Endothelial cell (in vitro differentiated cells): ENCODE measurements at regions not wholly inside any gene's neighbourhood (a gene's known extent, or its start where the extent isn't known, plus 50 kb on each side); places are given as distances from the start of the nearest gene placed in this dataset.

Experiments
- DNase-seq: peaks from one replicate; pipeline ENCODE4 v3.0.0; 2021; ENCODE audit warnings: low spot score
- H3K27ac Mint-ChIP-seq: one replicate; pipeline ENCODE4 v1.8.0; 2021; ENCODE audit warnings: mixed read lengths, inconsistent platforms; ENCODE audit not compliant: unreplicated experiment
- H3K27me3 Mint-ChIP-seq: one replicate; pipeline ENCODE4 v1.8.0; 2021; ENCODE audit warnings: mild to moderate bottlenecking, moderate library complexity, mixed read lengths, inconsistent platforms; ENCODE audit not compliant: unreplicated experiment
- H3K36me3 Mint-ChIP-seq: one replicate; pipeline ENCODE4 v1.8.0; 2021; ENCODE audit warnings: mild to moderate bottlenecking, low read depth, mixed read lengths, inconsistent platforms; ENCODE audit not compliant: unreplicated experiment
- H3K4me1 Mint-ChIP-seq: one replicate; pipeline ENCODE4 v1.8.0; 2021; ENCODE audit warnings: mild to moderate bottlenecking, mixed read lengths, inconsistent platforms; ENCODE audit not compliant: unreplicated experiment
- H3K4me3 Mint-ChIP-seq: one replicate; pipeline ENCODE4 v1.8.0; 2021; ENCODE audit warnings: mild to moderate bottlenecking, mixed read lengths, inconsistent platforms; ENCODE audit not compliant: unreplicated experiment
- H3K9me3 Mint-ChIP-seq: one replicate; pipeline ENCODE4 v1.8.0; 2021; ENCODE audit warnings: mixed read lengths, inconsistent platforms; ENCODE audit not compliant: unreplicated experiment
- CTCF ChIP-seq: fragments of 200-600 bp; sonication (generic); IDR thresholded peaks from one replicate; pipeline ENCODE4 v1.5.0; 2021; ENCODE audit warnings: antibody characterized with exemption; ENCODE audit not compliant: unreplicated experiment

GRCh38 chr1:239228451-239228850 lies 157.9 kb upstream of the CHRM3 start:
- Mint-ChIP-seq H3K27me3 (no peaks in the 10 kb centered on the region), H3K4me3 (no peak overlapping the region), H3K27ac (no peak overlapping the region), H3K36me3 (no peaks in the 10 kb centered on the region), H3K4me1 (peaks cover 15% of the 10 kb centered on the region), H3K9me3 (peaks cover 7% of the 10 kb centered on the region)
- no peak for DNase-seq
- no peak for TF ChIP-seq CTCF

- Mint-ChIP-seq H3K27me3 (no peaks in the 10 kb centered on the region), H3K27ac (no peak overlapping the region), H3K4me3 (no peak overlapping the region), H3K9me3 (peaks cover 7% of the 10 kb centered on the region), H3K36me3 (no peaks in the 10 kb centered on the region), H3K4me1 (no peaks in the 10 kb centered on the region)
- DNase-seq, result no peak
- TF ChIP-seq CTCF, result no peak
These were observed 161.0 kb upstream of the CHRM3 start for GRCh38 chr1:239225396-239225795.

- Mint-ChIP-seq H3K9me3 (peaks cover 7% of the 10 kb centered on the region), H3K4me3 (no peak overlapping the region), H3K27ac (no peak overlapping the region), H3K4me1 (no peaks in the 10 kb centered on the region), H3K36me3 (no peaks in the 10 kb centered on the region), H3K27me3 (no peaks in the 10 kb centered on the region)
- no peak for DNase-seq
- TF ChIP-seq CTCF, result no peak
These were observed 162.3 kb upstream of the CHRM3 start for GRCh38 chr1:239224100-239224499.

GRCh38 chr1:239222999-239223398 lies 163.4 kb upstream of the CHRM3 start:
- H3K27ac Mint-ChIP-seq, result no peak overlapping the region
- no peaks in the 10 kb centered on the region for H3K4me1 Mint-ChIP-seq
- peaks cover 7% of the 10 kb centered on the region for H3K9me3 Mint-ChIP-seq
- no peaks in the 10 kb centered on the region for H3K27me3 Mint-ChIP-seq
- H3K36me3 Mint-ChIP-seq, result no peaks in the 10 kb centered on the region
- TF ChIP-seq CTCF, result no peak
- no peak for DNase-seq
- H3K4me3 Mint-ChIP-seq, result no peak overlapping the region

GRCh38 chr1:239221656-239222055 lies 164.7 kb upstream of the CHRM3 start:
- H3K4me1 Mint-ChIP-seq, result no peaks in the 10 kb centered on the region
- H3K4me3 Mint-ChIP-seq, result no peak overlapping the region
- no peak for DNase-seq
- H3K36me3 Mint-ChIP-seq, result no peaks in the 10 kb centered on the region
- no peaks in the 10 kb centered on the region for H3K27me3 Mint-ChIP-seq
- no peak for TF ChIP-seq CTCF
- no peak overlapping the region for H3K27ac Mint-ChIP-seq
- peaks cover 7% of the 10 kb centered on the region for H3K9me3 Mint-ChIP-seq
